Heart left ventricle (tissue), 13 donors: ENCODE measurements at regions not wholly inside any gene's neighbourhood (a gene's known extent, or its start where the extent isn't known, plus 50 kb on each side); places are given as distances from the start of the nearest gene placed in this dataset.

Experiments used
- CTCF ChIP-seq, 12 donors: fragments of 200-600 bp; sonication (generic) in 4 of 12; IDR thresholded peaks; one replicate each; pipeline versions ENCODE4 v1.5.0 to v1.8.0; 2018 to 2022; ENCODE audit warnings: antibody characterized with exemption in 12 of 12, mild to moderate bottlenecking in 5 of 12
- POLR2A ChIP-seq, 2 donors: fragments of 450-650 bp; IDR thresholded peaks; one replicate each; pipeline ENCODE4 v1.6.1; 2017; ENCODE audit warnings: antibody characterized with exemption in 2 of 2, mild to moderate bottlenecking in 2 of 2, moderate library complexity in 2 of 2
- donor health status: ischemic (EF 13 %, LVEDD 7.1; RV severe dilation, severe dysfunction).
- donor health status: DM: no; HTN: yes; CAD: no.
- donor health status: DM: no; HTN: no; CAD: no.
- donor health status: ischemic (EF 25% LVEDD 6.9; RV normal size, moderate dysfunction).
- donor health status: ischemic (EF 25% LVEDD 5.7; RV mildly dilated, moderate dysfunction).
- donor health status: ischemic (EF 35%, LVEDD 5.7; RV mildly dilated, moderate dysfunction).
- donor health status: nonischemic (EF 11% LVEDD 7.7; RV severe dilation, severe dysfunction).
- donor health status: DM: yes; HTN: yes; CAD: no.
- donor health status: PGD.
- donor health status: ischemic (EF 29% LVEDD 5.4; RV normal size, mild dysfunction).
- donor health status: nonischemic (EF 23%, LVEDD 6.1; RV moderate dilation, normal function).

DNA sequence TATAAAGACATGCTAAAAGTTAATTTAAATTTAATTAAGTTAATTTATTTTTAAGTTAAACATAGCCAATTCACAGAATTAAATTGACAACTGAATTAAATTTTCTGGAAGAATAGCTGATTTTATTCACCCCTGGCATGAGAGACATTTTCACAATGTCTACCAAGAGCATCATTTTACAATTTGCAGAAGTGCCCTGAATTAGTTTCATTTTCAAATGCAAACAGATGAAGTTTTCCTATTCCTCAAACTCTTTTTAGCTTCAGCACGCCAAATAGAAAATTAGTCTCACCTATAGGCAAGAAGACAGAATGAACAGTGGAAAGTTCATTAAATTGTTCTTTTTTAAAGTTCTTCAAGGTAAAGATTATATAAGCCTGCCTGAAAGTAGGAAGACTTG, 259.3 kb downstream of the ZBBX start:
- TF ChIP-seq CTCF (IDR thresholded peaks at IDR 0.05) (no peak), POLR2A (IDR thresholded peaks at IDR 0.05) (no peak)
